Neural progenitor cell (in vitro differentiated cells): ENCODE measurements at regions not wholly inside any gene's neighbourhood (a gene's known extent, or its start where the extent isn't known, plus 50 kb on each side); places are given as distances from the start of the nearest gene placed in this dataset.

Experiments
- DNase-seq: peaks from one replicate; pipeline ENCODE4 v3.0.0-alpha.2; 2016; ENCODE audit warnings: low spot score
- H2AFZ ChIP-seq: fragments of 200-600 bp; sonication (generic); replicated peaks from 2 replicates; pipeline ENCODE4 v1.6.1; 2016; ENCODE audit warnings: antibody characterized with exemption
- H3F3A ChIP-seq: fragments of 200-600 bp; sonication (generic); 2 replicates; pipeline ENCODE4 v1.6.1; 2016; ENCODE audit warnings: antibody characterized with exemption, low read depth
- H3K27ac ChIP-seq: fragments of 200-600 bp; sonication (generic); 2 replicates; pipeline ENCODE4 v1.5.1; 2016; ENCODE audit warnings: mild to moderate bottlenecking
- H3K27me3 ChIP-seq: fragments of 200-600 bp; sonication (generic); 2 replicates; pipeline ENCODE4 v1.6.1; 2016; ENCODE audit warnings: mild to moderate bottlenecking, moderate library complexity
- H3K36me3 ChIP-seq: fragments of 200-600 bp; sonication (generic); 2 replicates; pipeline ENCODE4 v1.5.1; 2016
- H3K4me1 ChIP-seq: fragments of 200-600 bp; sonication (generic); 2 replicates; pipeline ENCODE4 v1.6.1; 2016; ENCODE audit warnings: mixed run types
- H3K4me2 ChIP-seq: fragments of 200-600 bp; sonication (generic); 2 replicates; pipeline ENCODE4 v1.6.1; 2016
- H3K4me3 ChIP-seq: fragments of 200-600 bp; sonication (generic); 2 replicates; pipeline ENCODE4 v1.5.1; 2016
- H3K79me2 ChIP-seq: fragments of 200-600 bp; sonication (generic); 2 replicates; pipeline ENCODE4 v1.6.1; 2016; ENCODE audit warnings: low read depth
- H3K9ac ChIP-seq: fragments of 200-600 bp; sonication (generic); 2 replicates; pipeline ENCODE4 v1.6.1; 2016
- H3K9me3 ChIP-seq: fragments of 200-600 bp; sonication (generic); 2 replicates; pipeline ENCODE4 v1.5.1; 2016; ENCODE audit warnings: low read depth
- H4K20me1 ChIP-seq: fragments of 200-600 bp; sonication (generic); 2 replicates; pipeline ENCODE4 v1.6.1; 2016; ENCODE audit warnings: low read depth
- H3K27ac Mint-ChIP-seq: 3 replicates; pipeline ENCODE4 v1.8.0; 2021; ENCODE audit warnings: mixed read lengths
- H3K27me3 Mint-ChIP-seq: 2 replicates; pipeline ENCODE4 v1.8.0; 2022; ENCODE audit warnings: low read depth, mild to moderate bottlenecking, inconsistent platforms, moderate library complexity, mixed read lengths; ENCODE audit not compliant: insufficient read depth
- H3K36me3 Mint-ChIP-seq: 3 replicates; pipeline ENCODE4 v1.8.0; 2021; ENCODE audit warnings: mixed read lengths
- H3K4me1 Mint-ChIP-seq: 3 replicates; pipeline ENCODE4 v1.8.0; 2021; ENCODE audit warnings: mixed read lengths
- H3K4me3 Mint-ChIP-seq: 3 replicates; pipeline ENCODE4 v1.8.0; 2021; ENCODE audit warnings: mild to moderate bottlenecking, moderate library complexity, mixed read lengths
- H3K9me3 Mint-ChIP-seq: 3 replicates; pipeline ENCODE4 v1.8.0; 2020; ENCODE audit warnings: mixed read lengths
- EZH2 ChIP-seq: fragments of 200-600 bp; sonication (generic); IDR thresholded peaks from 2 replicates; pipeline ENCODE4 v1.6.1; 2017; ENCODE audit warnings: antibody characterized with exemption, mild to moderate bottlenecking, moderate library complexity
- EZH2phosphoT487 ChIP-seq: fragments of 200-600 bp; sonication (generic); IDR thresholded peaks from 2 replicates; pipeline ENCODE4 v1.6.1; 2017; ENCODE audit warnings: antibody characterized with exemption
- TF ChIP-seq, protein P1 (sequence below): fragments of 200-600 bp; sonication (generic); IDR thresholded peaks from 2 replicates; pipeline ENCODE4 v1.5.1; 2017; ENCODE audit warnings: antibody characterized with exemption, mild to moderate bottlenecking

- Histone ChIP-seq H3K79me2 (no peaks in the 10 kb centered on the region), H4K20me1 (no peaks in the 10 kb centered on the region), H3K27ac (peak overlapping the region; percentile 78), H2AFZ (peak overlapping the region; percentile 97), H3F3A (peaks cover 36% of the 10 kb centered on the region), H3K4me1 (peaks cover 44% of the 10 kb centered on the region), H3K9me3 (no peaks in the 10 kb centered on the region), H3K4me3 (peak overlapping the region; percentile 24), H3K36me3 (no peaks in the 10 kb centered on the region), H3K4me2 (peak overlapping the region; percentile 71), H3K9ac (no peak overlapping the region), H3K27me3 (no peaks in the 10 kb centered on the region)
- TF ChIP-seq EZH2, result no peak
- TF ChIP-seq EZH2phosphoT487, result no peak
- TF ChIP-seq, protein P1, sequence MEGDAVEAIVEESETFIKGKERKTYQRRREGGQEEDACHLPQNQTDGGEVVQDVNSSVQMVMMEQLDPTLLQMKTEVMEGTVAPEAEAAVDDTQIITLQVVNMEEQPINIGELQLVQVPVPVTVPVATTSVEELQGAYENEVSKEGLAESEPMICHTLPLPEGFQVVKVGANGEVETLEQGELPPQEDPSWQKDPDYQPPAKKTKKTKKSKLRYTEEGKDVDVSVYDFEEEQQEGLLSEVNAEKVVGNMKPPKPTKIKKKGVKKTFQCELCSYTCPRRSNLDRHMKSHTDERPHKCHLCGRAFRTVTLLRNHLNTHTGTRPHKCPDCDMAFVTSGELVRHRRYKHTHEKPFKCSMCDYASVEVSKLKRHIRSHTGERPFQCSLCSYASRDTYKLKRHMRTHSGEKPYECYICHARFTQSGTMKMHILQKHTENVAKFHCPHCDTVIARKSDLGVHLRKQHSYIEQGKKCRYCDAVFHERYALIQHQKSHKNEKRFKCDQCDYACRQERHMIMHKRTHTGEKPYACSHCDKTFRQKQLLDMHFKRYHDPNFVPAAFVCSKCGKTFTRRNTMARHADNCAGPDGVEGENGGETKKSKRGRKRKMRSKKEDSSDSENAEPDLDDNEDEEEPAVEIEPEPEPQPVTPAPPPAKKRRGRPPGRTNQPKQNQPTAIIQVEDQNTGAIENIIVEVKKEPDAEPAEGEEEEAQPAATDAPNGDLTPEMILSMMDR, result no peak
- Mint-ChIP-seq H3K4me1 (peaks cover 46% of the 10 kb centered on the region), H3K27me3 (peaks cover 12% of the 10 kb centered on the region), H3K4me3 (peak overlapping the region; percentile 69), H3K27ac (peak overlapping the region; percentile 27), H3K36me3 (no peaks in the 10 kb centered on the region), H3K9me3 (peaks cover 2% of the 10 kb centered on the region)
- DNase-seq, result peak; percentile 71
Measured at GRCh38 chr12:4134448-4135263, 138.9 kb upstream of the CCND2 start.

DNA sequence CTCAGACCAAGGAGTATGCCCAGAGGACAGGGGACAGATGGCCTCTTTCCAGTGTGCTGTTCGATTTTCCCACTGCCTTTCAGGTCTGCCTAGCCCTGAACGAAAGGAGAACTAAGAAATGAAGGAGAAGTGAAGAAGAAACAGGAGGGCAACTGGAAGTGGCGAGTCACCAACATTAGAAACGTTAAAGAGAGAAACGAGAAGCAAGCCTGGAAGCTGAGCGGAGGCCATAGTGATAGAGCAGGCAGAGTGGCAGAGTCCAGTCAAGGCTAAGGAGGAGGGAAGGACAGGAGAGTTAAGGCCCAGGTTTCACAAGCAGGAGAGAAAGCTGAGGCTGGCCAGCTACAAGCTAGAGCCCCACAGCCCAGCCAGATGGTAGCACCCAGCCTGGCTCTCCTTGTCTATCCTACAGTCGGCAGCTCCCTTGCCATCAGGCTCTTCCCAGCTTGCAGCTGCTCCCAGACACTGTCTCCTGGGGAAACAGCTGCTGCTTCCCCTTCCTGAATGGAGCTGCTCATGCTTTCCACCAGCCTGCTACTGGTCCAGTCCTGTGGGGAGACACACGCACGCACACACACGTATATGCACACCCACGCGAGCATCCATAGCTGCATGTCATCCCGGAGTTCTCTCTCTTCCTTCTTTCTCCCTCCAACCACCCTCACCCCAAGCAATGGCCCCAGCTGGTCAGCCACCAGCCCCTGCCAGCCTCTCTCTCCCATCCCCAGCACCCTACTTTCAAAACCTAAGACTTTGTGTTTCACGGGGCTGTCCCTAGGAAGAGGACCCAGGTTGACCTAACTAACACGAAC is 139.7 kb upstream of the CCND2 start:
- no peak overlapping the region for H3K9ac ChIP-seq
- TF ChIP-seq, protein P1, result no peak
- TF ChIP-seq EZH2phosphoT487, result no peak
- no peak for TF ChIP-seq EZH2
- H3K4me2 ChIP-seq, result peak overlapping the region; percentile 71
- H3K9me3 Mint-ChIP-seq, result peaks cover 2% of the 10 kb centered on the region
- no peaks in the 10 kb centered on the region for H3K27me3 ChIP-seq
- H4K20me1 ChIP-seq, result no peaks in the 10 kb centered on the region
- H2AFZ ChIP-seq, result peak overlapping the region; percentile 97
- H3K36me3 ChIP-seq, result no peaks in the 10 kb centered on the region
- H3K4me1 Mint-ChIP-seq, result peaks cover 46% of the 10 kb centered on the region
- peak overlapping the region; percentile 75 for H3K27ac Mint-ChIP-seq
- H3K79me2 ChIP-seq, result no peaks in the 10 kb centered on the region
- peaks cover 36% of the 10 kb centered on the region for H3F3A ChIP-seq
- H3K27ac ChIP-seq, result peak overlapping the region; percentile 66
- H3K4me3 Mint-ChIP-seq, result peak overlapping the region; percentile 69
- H3K4me1 ChIP-seq, result peaks cover 44% of the 10 kb centered on the region
- peak; percentile 34 for DNase-seq
- H3K36me3 Mint-ChIP-seq, result no peaks in the 10 kb centered on the region
- peak overlapping the region; percentile 24 for H3K4me3 ChIP-seq
- H3K27me3 Mint-ChIP-seq, result peaks cover 8% of the 10 kb centered on the region
- H3K9me3 ChIP-seq, result no peaks in the 10 kb centered on the region

DNA sequence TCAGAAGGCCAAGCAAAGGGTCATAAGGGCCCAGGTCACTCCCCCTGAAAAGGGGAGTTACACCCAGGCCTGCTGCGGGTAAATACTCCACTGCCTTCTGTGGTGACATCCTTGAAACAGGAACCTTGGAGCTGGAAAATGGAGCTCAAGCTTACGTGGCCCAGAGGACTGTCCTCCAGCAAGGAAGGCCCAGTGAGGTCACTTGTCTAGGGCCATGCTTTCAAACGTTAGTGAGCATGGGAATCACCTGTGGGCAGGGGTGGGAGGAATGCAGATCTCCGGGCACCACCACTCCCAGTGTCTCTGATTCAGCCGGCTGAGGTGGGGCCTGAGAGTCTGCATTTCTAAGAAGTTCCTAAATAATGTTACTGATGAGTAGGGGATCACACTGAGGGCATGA is 140.5 kb upstream of the CCND2 start:
- H3K9ac ChIP-seq, result no peak overlapping the region
- DNase-seq, result no peak
- no peaks in the 10 kb centered on the region for H3K79me2 ChIP-seq
- H3K36me3 ChIP-seq, result no peaks in the 10 kb centered on the region
- no peak overlapping the region for H3K4me3 ChIP-seq
- no peaks in the 10 kb centered on the region for H3K27me3 ChIP-seq
- no peak overlapping the region for H3K27ac ChIP-seq
- Mint-ChIP-seq H3K27me3 (peaks cover 6% of the 10 kb centered on the region), H3K27ac (no peak overlapping the region), H3K9me3 (peaks cover 2% of the 10 kb centered on the region), H3K4me3 (no peak overlapping the region), H3K4me1 (peaks cover 46% of the 10 kb centered on the region), H3K36me3 (no peaks in the 10 kb centered on the region)
- H3K9me3 ChIP-seq, result no peaks in the 10 kb centered on the region
- peaks cover 36% of the 10 kb centered on the region for H3F3A ChIP-seq
- H3K4me2 ChIP-seq, result no peak overlapping the region
- no peak for TF ChIP-seq EZH2
- TF ChIP-seq, protein P1, result no peak
- TF ChIP-seq EZH2phosphoT487, result no peak
- H2AFZ ChIP-seq, result no peak overlapping the region
- peaks cover 44% of the 10 kb centered on the region for H3K4me1 ChIP-seq
- no peaks in the 10 kb centered on the region for H4K20me1 ChIP-seq
